Activated CD4-positive, CD25-positive, alpha-beta regulatory T cell treated with anti-CD3 and anti-CD28 coated beads, Interleukin-2, amount 50 U/mL, for 24 hours (primary cell): ENCODE measurements at regions not wholly inside any gene's neighbourhood (a gene's known extent, or its start where the extent isn't known, plus 50 kb on each side); places are given as distances from the start of the nearest gene placed in this dataset.

Experiments used
- ATAC-seq, 2 donors: fragments of 150-1000 bp; cut with Tn5 transposase; one replicate each; pipeline ENCODE4 v1.10.0; 2021; ENCODE audit warnings: mild to moderate bottlenecking in 1 of 2, moderate library complexity in 1 of 2

GRCh38 chr3:178450476-178450875 is 85.8 kb upstream of the KCNMB2 start:
- ATAC-seq = no peak

GRCh38 chr3:178451799-178452198 is 84.4 kb upstream of the KCNMB2 start:
- no peak for ATAC-seq

- ATAC-seq = no peak
Observed at GRCh38 chr3:178454726-178455125, 81.5 kb upstream of the KCNMB2 start.

GRCh38 chr3:178455226-178455625 is 81.0 kb upstream of the KCNMB2 start:
- ATAC-seq = no peak

GRCh38 chr3:178455946-178456345 is 80.3 kb upstream of the KCNMB2 start:
- no peak for ATAC-seq

GRCh38 chr3:178456621-178457285 is 79.5 kb upstream of the KCNMB2 start:
- ATAC-seq = no peak

GRCh38 chr3:178457511-178457910 is 78.7 kb upstream of the KCNMB2 start:
- no peak for ATAC-seq

- no peak for ATAC-seq
Observed at GRCh38 chr3:178458313-178459037, 77.8 kb upstream of the KCNMB2 start.

GRCh38 chr3:178459038-178459410 is 77.2 kb upstream of the KCNMB2 start:
- no peak for ATAC-seq

GRCh38 chr3:178465260-178466180 is 70.7 kb upstream of the KCNMB2 start:
- no peak for ATAC-seq

- ATAC-seq = no peak
Observed at GRCh38 chr3:178472941-178473340, 63.3 kb upstream of the KCNMB2 start.

GRCh38 chr3:178474526-178474925 is 61.7 kb upstream of the KCNMB2 start:
- no peak for ATAC-seq

- no peak for ATAC-seq
Observed at GRCh38 chr3:178475062-178475461, 61.2 kb upstream of the KCNMB2 start.

GRCh38 chr3:178476886-178477285 is 59.4 kb upstream of the KCNMB2 start:
- no peak for ATAC-seq

GRCh38 chr3:178479446-178479845 is 56.8 kb upstream of the KCNMB2 start:
- no peak for ATAC-seq

GRCh38 chr3:178479860-178480259 is 56.4 kb upstream of the KCNMB2 start:
- ATAC-seq = no peak

GRCh38 chr3:178480274-178480673 is 56.0 kb upstream of the KCNMB2 start:
- ATAC-seq = no peak

- no peak for ATAC-seq
Observed at GRCh38 chr3:178480795-178481194, 55.4 kb upstream of the KCNMB2 start.

- ATAC-seq = no peak
Observed at GRCh38 chr3:178482981-178483380, 53.3 kb upstream of the KCNMB2 start.

- no peak for ATAC-seq
Observed at GRCh38 chr3:178483704-178484103, 52.5 kb upstream of the KCNMB2 start.

- no peak for ATAC-seq
Observed at GRCh38 chr3:178485756-178486155, 50.5 kb upstream of the KCNMB2 start.
